ENCODE measurements at regions not wholly inside any gene's neighbourhood (a gene's known extent, or its start where the extent isn't known, plus 50 kb on each side); places are given as distances from the start of the nearest gene placed in this dataset.

GRCh38 chr2:139526781-139527180 is 746.6 kb upstream of the NXPH2 start:
- TF ChIP-seq POLR2AphosphoS5 (IDR thresholded peaks at IDR 0.05; ENCODE audit: borderline replicate concordance, low read depth, low read length) (no peak), FOXP2 (optimal IDR thresholded peaks at IDR 0.05; ENCODE audit: control extremely low read depth, extremely low read length, insufficient read depth) (no peak)
